ENCODE measurements at regions not wholly inside any gene's neighbourhood (a gene's known extent, or its start where the extent isn't known, plus 50 kb on each side); places are given as distances from the start of the nearest gene placed in this dataset.

GRCh38 chrX:17917945-17918577 is 57.0 kb upstream of the RAI2 start:
- TF ChIP-seq, protein P1, sequence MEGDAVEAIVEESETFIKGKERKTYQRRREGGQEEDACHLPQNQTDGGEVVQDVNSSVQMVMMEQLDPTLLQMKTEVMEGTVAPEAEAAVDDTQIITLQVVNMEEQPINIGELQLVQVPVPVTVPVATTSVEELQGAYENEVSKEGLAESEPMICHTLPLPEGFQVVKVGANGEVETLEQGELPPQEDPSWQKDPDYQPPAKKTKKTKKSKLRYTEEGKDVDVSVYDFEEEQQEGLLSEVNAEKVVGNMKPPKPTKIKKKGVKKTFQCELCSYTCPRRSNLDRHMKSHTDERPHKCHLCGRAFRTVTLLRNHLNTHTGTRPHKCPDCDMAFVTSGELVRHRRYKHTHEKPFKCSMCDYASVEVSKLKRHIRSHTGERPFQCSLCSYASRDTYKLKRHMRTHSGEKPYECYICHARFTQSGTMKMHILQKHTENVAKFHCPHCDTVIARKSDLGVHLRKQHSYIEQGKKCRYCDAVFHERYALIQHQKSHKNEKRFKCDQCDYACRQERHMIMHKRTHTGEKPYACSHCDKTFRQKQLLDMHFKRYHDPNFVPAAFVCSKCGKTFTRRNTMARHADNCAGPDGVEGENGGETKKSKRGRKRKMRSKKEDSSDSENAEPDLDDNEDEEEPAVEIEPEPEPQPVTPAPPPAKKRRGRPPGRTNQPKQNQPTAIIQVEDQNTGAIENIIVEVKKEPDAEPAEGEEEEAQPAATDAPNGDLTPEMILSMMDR (IDR thresholded peaks at IDR 0.05) = no peak
- TF ChIP-seq POLR2A (IDR thresholded peaks at IDR 0.05) = no peak
